ENCODE measurements at regions not wholly inside any gene's neighbourhood (a gene's known extent, or its start where the extent isn't known, plus 50 kb on each side); places are given as distances from the start of the nearest gene placed in this dataset.
"Not testable (repeated sequence)": the region's sequence is repeated elsewhere in the genome, so short reads cannot be mapped to it uniquely, and the experiment has no call there.

GRCh38 chr5:174897281-174897950, 173.0 kb downstream of the MSX2 start:
- no peak for DNase-seq
- Mint-ChIP-seq H3K4me1 (ENCODE audit: low read depth, unreplicated experiment) (no peaks in the 10 kb centered on the region), H3K9me3 (ENCODE audit: unreplicated experiment) (no peaks in the 10 kb centered on the region), H3K27ac (ENCODE audit: unreplicated experiment) (no peak overlapping the region), H3K36me3 (ENCODE audit: insufficient read depth, unreplicated experiment) (no peaks in the 10 kb centered on the region), H3K27me3 (ENCODE audit: insufficient read depth, unreplicated experiment) (peaks cover 7% of the 10 kb centered on the region), H3K4me3 (ENCODE audit: unreplicated experiment) (no peak overlapping the region)
- Histone ChIP-seq H3K4me1 (no peaks in the 10 kb centered on the region), H3K36me3 (ENCODE audit: control insufficient read depth, insufficient read depth, low read length) (no peaks in the 10 kb centered on the region), H3K27me3 (replicated peaks; ENCODE audit: control insufficient read depth, insufficient read depth, low read length) (no peaks in the 10 kb centered on the region), H3K9me3 (no peaks in the 10 kb centered on the region), H3K4me3 (ENCODE audit: low read depth, low read length) (no peak overlapping the region)
- no peak for TF ChIP-seq CTCF (IDR thresholded peaks at IDR 0.05; ENCODE audit: insufficient read depth in 1 of 2, low read depth in 1 of 2, low read length in 1 of 2, severe bottlenecking in 1 of 2, unreplicated experiment in 1 of 2)
- intact Hi-C loops (cut with micrococcal nuclease; ENCODE audit: unreplicated experiment): no loop called here
- POLR2A ChIA-PET: no interaction called here
- CTCF ChIA-PET: no interaction called here
- BruUV-seq (replicated peaks): no TSS peak

GRCh38 chr5:174895360-174895759, 171.0 kb downstream of the MSX2 start:
- TF ChIP-seq CTCF (IDR thresholded peaks at IDR 0.05; ENCODE audit: insufficient read depth in 1 of 2, low read depth in 1 of 2, low read length in 1 of 2, severe bottlenecking in 1 of 2, unreplicated experiment in 1 of 2): no peak
- Mint-ChIP-seq H3K27ac (ENCODE audit: unreplicated experiment) (no peak overlapping the region), H3K27me3 (ENCODE audit: insufficient read depth, unreplicated experiment) (peaks cover 7% of the 10 kb centered on the region), H3K36me3 (ENCODE audit: insufficient read depth, unreplicated experiment) (no peaks in the 10 kb centered on the region), H3K9me3 (ENCODE audit: unreplicated experiment) (no peaks in the 10 kb centered on the region), H3K4me1 (ENCODE audit: low read depth, unreplicated experiment) (no peaks in the 10 kb centered on the region), H3K4me3 (ENCODE audit: unreplicated experiment) (no peak overlapping the region)
- Histone ChIP-seq H3K9me3 (no peaks in the 10 kb centered on the region), H3K4me3 (ENCODE audit: low read depth, low read length) (no peak overlapping the region), H3K36me3 (ENCODE audit: control insufficient read depth, insufficient read depth, low read length) (no peaks in the 10 kb centered on the region), H3K4me1 (no peaks in the 10 kb centered on the region), H3K27me3 (replicated peaks; ENCODE audit: control insufficient read depth, insufficient read depth, low read length) (no peaks in the 10 kb centered on the region)
- ChIA-PET CTCF (interaction anchor here (0.6 kb wide), 1 partner anchor 20 kb away, joined by 5 read pairs; no protein-coding TSS in a partner anchor), POLR2A (no interaction called here)
- intact Hi-C loops (cut with micrococcal nuclease; ENCODE audit: unreplicated experiment): no loop called here
- BruUV-seq (replicated peaks): no TSS peak
- DNase-seq: peak in 1 of 2 experiments; percentile 18

- no peak overlapping the region for H3K4me3 Mint-ChIP-seq (ENCODE audit: unreplicated experiment)
- Histone ChIP-seq H3K27me3 (replicated peaks; ENCODE audit: control insufficient read depth, insufficient read depth, low read length) (no peaks in the 10 kb centered on the region), H3K9me3 (no peaks in the 10 kb centered on the region), H3K4me3 (ENCODE audit: low read depth, low read length) (no peak overlapping the region), H3K4me1 (no peaks in the 10 kb centered on the region), H3K36me3 (ENCODE audit: control insufficient read depth, insufficient read depth, low read length) (no peaks in the 10 kb centered on the region)
- no peaks in the 10 kb centered on the region for H3K36me3 Mint-ChIP-seq (ENCODE audit: insufficient read depth, unreplicated experiment)
- POLR2A ChIA-PET: no interaction called here
- intact Hi-C loops (cut with micrococcal nuclease; ENCODE audit: unreplicated experiment): no loop called here
- CTCF ChIA-PET: no interaction called here
- H3K9me3 Mint-ChIP-seq (ENCODE audit: unreplicated experiment): no peaks in the 10 kb centered on the region
- no TSS peak for BruUV-seq (replicated peaks)
- no peak overlapping the region for H3K27ac Mint-ChIP-seq (ENCODE audit: unreplicated experiment)
- no peaks in the 10 kb centered on the region for H3K4me1 Mint-ChIP-seq (ENCODE audit: low read depth, unreplicated experiment)
- TF ChIP-seq CTCF (IDR thresholded peaks at IDR 0.05; ENCODE audit: insufficient read depth in 1 of 2, low read depth in 1 of 2, low read length in 1 of 2, severe bottlenecking in 1 of 2, unreplicated experiment in 1 of 2): no peak
- peaks cover 13% of the 10 kb centered on the region for H3K27me3 Mint-ChIP-seq (ENCODE audit: insufficient read depth, unreplicated experiment)
- no peak for DNase-seq
Observed at GRCh38 chr5:174892742-174893141, 168.4 kb downstream of the MSX2 start.

GRCh38 chr5:174880412-174881200, 156.2 kb downstream of the MSX2 start:
- H3K4me3 Mint-ChIP-seq (ENCODE audit: unreplicated experiment); H3K4me3 ChIP-seq (ENCODE audit: low read depth, low read length); H3K36me3 ChIP-seq (ENCODE audit: control insufficient read depth, insufficient read depth, low read length); H3K36me3 Mint-ChIP-seq (ENCODE audit: insufficient read depth, unreplicated experiment); H3K9me3 Mint-ChIP-seq (ENCODE audit: unreplicated experiment); H3K4me1 ChIP-seq; DNase-seq; intact Hi-C loops (cut with micrococcal nuclease; ENCODE audit: unreplicated experiment); H3K27me3 ChIP-seq (replicated peaks; ENCODE audit: control insufficient read depth, insufficient read depth, low read length); H3K27ac Mint-ChIP-seq (ENCODE audit: unreplicated experiment); H3K9me3 ChIP-seq; BruUV-seq (replicated peaks); CTCF ChIA-PET; H3K4me1 Mint-ChIP-seq (ENCODE audit: low read depth, unreplicated experiment); POLR2A ChIA-PET; H3K27me3 Mint-ChIP-seq (ENCODE audit: insufficient read depth, unreplicated experiment): not testable (repeated sequence)
